H1 (cell line): ENCODE measurements at regions not wholly inside any gene's neighbourhood (a gene's known extent, or its start where the extent isn't known, plus 50 kb on each side); places are given as distances from the start of the nearest gene placed in this dataset.

Source experiments
- BACH1 ChIP-seq: IDR thresholded peaks from 2 replicates; pipeline ENCODE4 v1.6.1; 2012; ENCODE audit warnings: low read length, improper control_type of control experiment
- POLR2A ChIP-seq, 2 experiments: IDR thresholded peaks; 1 replicate in 1 of 2; 2 replicates in 1 of 2; pipeline ENCODE4 v1.6.1; 2011; ENCODE audit warnings: low read depth in 2 of 2, low read length in 2 of 2, mild to moderate bottlenecking in 2 of 2; ENCODE audit errors: control extremely low read depth in 1 of 2

DNA sequence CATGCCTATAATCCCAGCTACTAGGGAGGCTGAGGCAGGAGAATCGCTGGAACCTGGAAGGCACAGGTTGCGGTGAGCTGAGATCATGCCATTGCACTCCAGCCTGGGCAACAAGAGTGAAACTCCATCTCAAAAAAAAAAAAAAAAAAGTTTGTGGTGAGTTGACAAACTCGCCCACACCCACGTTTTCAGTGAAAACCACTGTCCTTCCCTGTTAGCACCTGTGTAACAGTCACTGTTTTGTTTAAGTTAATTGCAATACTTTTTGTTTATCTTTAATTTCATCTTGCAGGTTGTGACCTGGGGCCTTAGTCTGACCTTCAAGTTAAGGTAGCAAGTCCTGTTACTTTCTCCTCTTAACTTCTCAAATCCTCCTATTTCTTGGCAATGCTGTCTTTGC is 65.5 kb upstream of the SKOR2 start:
- no peak for TF ChIP-seq POLR2A (IDR thresholded peaks at IDR 0.05; ENCODE audit: control extremely low read depth in 1 of 2, low read depth in 2 of 2, low read length in 2 of 2)
- TF ChIP-seq BACH1: no peak
